ENCODE measurements at regions not wholly inside any gene's neighbourhood (a gene's known extent, or its start where the extent isn't known, plus 50 kb on each side); places are given as distances from the start of the nearest gene placed in this dataset.

- H3K9me3 Mint-ChIP-seq (ENCODE audit: low read depth): no peaks in the 10 kb centered on the region
- no peaks in the 10 kb centered on the region for H3K4me1 Mint-ChIP-seq (ENCODE audit: low read depth)
- H3K4me3 Mint-ChIP-seq (ENCODE audit: unreplicated experiment): no peak overlapping the region
- TF ChIP-seq CTCF (IDR thresholded peaks at IDR 0.05): no peak
- no peak overlapping the region for H3K27ac Mint-ChIP-seq (ENCODE audit: unreplicated experiment)
- DNase-seq (ENCODE audit: low spot score): no peak
- H3K27me3 Mint-ChIP-seq (ENCODE audit: low read depth): no peaks in the 10 kb centered on the region
- no peaks in the 10 kb centered on the region for H3K36me3 Mint-ChIP-seq (ENCODE audit: low read depth)
These were observed 187.9 kb upstream of the SESN3 start for GRCh38 chr11:95418916-95419315.

GRCh38 chr11:95417832-95418231 is 186.8 kb upstream of the SESN3 start:
- Mint-ChIP-seq H3K4me1 (ENCODE audit: low read depth) (no peaks in the 10 kb centered on the region), H3K36me3 (ENCODE audit: low read depth) (no peaks in the 10 kb centered on the region), H3K27me3 (ENCODE audit: low read depth) (no peaks in the 10 kb centered on the region), H3K27ac (ENCODE audit: unreplicated experiment) (no peak overlapping the region), H3K9me3 (ENCODE audit: low read depth) (no peaks in the 10 kb centered on the region), H3K4me3 (ENCODE audit: unreplicated experiment) (no peak overlapping the region)
- no peak for TF ChIP-seq CTCF (IDR thresholded peaks at IDR 0.05)
- no peak for DNase-seq (ENCODE audit: low spot score)

GRCh38 chr11:95415837-95416304 is 184.9 kb upstream of the SESN3 start:
- TF ChIP-seq CTCF (IDR thresholded peaks at IDR 0.05): no peak
- peaks cover 2% of the 10 kb centered on the region for H3K4me1 Mint-ChIP-seq (ENCODE audit: low read depth)
- no peak overlapping the region for H3K4me3 Mint-ChIP-seq (ENCODE audit: unreplicated experiment)
- DNase-seq (ENCODE audit: low spot score): no peak
- H3K27me3 Mint-ChIP-seq (ENCODE audit: low read depth): no peaks in the 10 kb centered on the region
- no peaks in the 10 kb centered on the region for H3K9me3 Mint-ChIP-seq (ENCODE audit: low read depth)
- no peak overlapping the region for H3K27ac Mint-ChIP-seq (ENCODE audit: unreplicated experiment)
- H3K36me3 Mint-ChIP-seq (ENCODE audit: low read depth): no peaks in the 10 kb centered on the region

- no peak for TF ChIP-seq CTCF (IDR thresholded peaks at IDR 0.05)
- H3K27me3 Mint-ChIP-seq (ENCODE audit: low read depth): no peaks in the 10 kb centered on the region
- peaks cover 9% of the 10 kb centered on the region for H3K4me1 Mint-ChIP-seq (ENCODE audit: low read depth)
- H3K9me3 Mint-ChIP-seq (ENCODE audit: low read depth): no peaks in the 10 kb centered on the region
- H3K4me3 Mint-ChIP-seq (ENCODE audit: unreplicated experiment): no peak overlapping the region
- H3K36me3 Mint-ChIP-seq (ENCODE audit: low read depth): no peaks in the 10 kb centered on the region
- no peak overlapping the region for H3K27ac Mint-ChIP-seq (ENCODE audit: unreplicated experiment)
- DNase-seq (ENCODE audit: low spot score): no peak
These were observed 183.2 kb upstream of the SESN3 start for GRCh38 chr11:95414217-95414616.

GRCh38 chr11:95413761-95414160 is 182.8 kb upstream of the SESN3 start:
- no peak for DNase-seq (ENCODE audit: low spot score)
- no peaks in the 10 kb centered on the region for H3K36me3 Mint-ChIP-seq (ENCODE audit: low read depth)
- TF ChIP-seq CTCF (IDR thresholded peaks at IDR 0.05): no peak
- no peaks in the 10 kb centered on the region for H3K27me3 Mint-ChIP-seq (ENCODE audit: low read depth)
- no peak overlapping the region for H3K4me3 Mint-ChIP-seq (ENCODE audit: unreplicated experiment)
- peaks cover 9% of the 10 kb centered on the region for H3K4me1 Mint-ChIP-seq (ENCODE audit: low read depth)
- no peak overlapping the region for H3K27ac Mint-ChIP-seq (ENCODE audit: unreplicated experiment)
- H3K9me3 Mint-ChIP-seq (ENCODE audit: low read depth): no peaks in the 10 kb centered on the region

All from chondrocyte (in vitro differentiated cells).